AG10803 (cell line): ENCODE measurements at regions not wholly inside any gene's neighbourhood (a gene's known extent, or its start where the extent isn't known, plus 50 kb on each side); places are given as distances from the start of the nearest gene placed in this dataset.

Experiments
- DNase-seq: peaks from one replicate; pipeline ENCODE4 v3.0.0; 2010; ENCODE audit warnings: low read depth
- H3K4me3 ChIP-seq: 2 replicates; pipeline ENCODE4 v1.5.1; 2011; ENCODE audit warnings: mild to moderate bottlenecking, low read length, control low read depth
- CTCF ChIP-seq: conservative IDR thresholded peaks from 2 replicates; pipeline ENCODE4 v1.5.1; 2011; ENCODE audit warnings: mild to moderate bottlenecking, low read length, control low read depth, inconsistent platforms

DNA sequence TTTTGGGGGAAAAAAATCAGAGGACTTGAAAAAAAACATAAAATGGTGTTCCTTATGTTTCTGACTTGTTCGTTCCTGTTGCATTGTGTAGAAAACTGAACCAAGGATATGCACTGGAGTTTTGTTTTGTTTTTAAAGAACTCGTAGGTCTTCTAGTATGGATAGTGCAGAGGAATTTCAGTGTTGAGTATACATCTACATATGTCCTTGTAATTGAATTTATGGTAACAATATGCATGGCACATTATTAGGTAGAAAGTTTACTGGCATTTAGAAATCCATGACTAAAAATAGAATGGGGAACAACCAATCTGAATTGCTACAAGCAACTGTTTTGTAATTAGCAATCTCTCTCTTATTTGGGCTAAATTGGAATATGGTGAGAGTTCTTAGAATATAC lies 188.3 kb upstream of the ZRANB2 start:
- no peak for DNase-seq
- H3K4me3 ChIP-seq = no peak overlapping the region
- no peak for TF ChIP-seq CTCF

DNA sequence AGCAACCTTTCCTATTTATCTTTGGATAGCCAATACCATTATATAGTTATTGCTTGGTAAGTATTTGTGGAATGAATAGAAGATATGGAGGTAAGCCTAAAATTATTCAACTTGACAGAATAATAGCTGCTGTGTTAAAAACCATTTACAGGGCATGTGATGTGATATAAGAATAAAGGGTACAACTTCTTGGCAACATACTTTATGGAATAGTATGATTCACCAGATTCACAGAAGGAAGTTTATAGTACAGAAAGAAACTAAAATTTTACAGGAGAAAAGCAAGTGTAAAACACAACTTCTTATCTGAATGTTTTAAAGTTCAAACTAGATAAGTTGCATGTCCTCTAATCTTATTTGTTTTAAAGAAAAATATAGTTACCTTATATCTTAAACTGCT lies 186.4 kb upstream of the ZRANB2 start:
- no peak for DNase-seq
- TF ChIP-seq CTCF = no peak

GRCh38 chr1:71264039-71264438 lies 183.2 kb upstream of the ZRANB2 start:
- no peak overlapping the region for H3K4me3 ChIP-seq
- no peak for DNase-seq
- TF ChIP-seq CTCF = no peak

More for the DNA sequence above, 186.4 kb upstream of the ZRANB2 start:
- H3K4me3 ChIP-seq = no peak overlapping the region

- DNase-seq = no peak
- TF ChIP-seq CTCF = no peak
- no peak overlapping the region for H3K4me3 ChIP-seq
Measured at GRCh38 chr1:71262970-71263369, 182.1 kb upstream of the ZRANB2 start.

GRCh38 chr1:71252900-71253299 lies 172.1 kb upstream of the ZRANB2 start:
- no peak for DNase-seq
- no peak overlapping the region for H3K4me3 ChIP-seq
- TF ChIP-seq CTCF = no peak

GRCh38 chr1:71245246-71245645 lies 164.4 kb upstream of the ZRANB2 start:
- H3K4me3 ChIP-seq = no peak overlapping the region
- DNase-seq = no peak
- no peak for TF ChIP-seq CTCF

DNA sequence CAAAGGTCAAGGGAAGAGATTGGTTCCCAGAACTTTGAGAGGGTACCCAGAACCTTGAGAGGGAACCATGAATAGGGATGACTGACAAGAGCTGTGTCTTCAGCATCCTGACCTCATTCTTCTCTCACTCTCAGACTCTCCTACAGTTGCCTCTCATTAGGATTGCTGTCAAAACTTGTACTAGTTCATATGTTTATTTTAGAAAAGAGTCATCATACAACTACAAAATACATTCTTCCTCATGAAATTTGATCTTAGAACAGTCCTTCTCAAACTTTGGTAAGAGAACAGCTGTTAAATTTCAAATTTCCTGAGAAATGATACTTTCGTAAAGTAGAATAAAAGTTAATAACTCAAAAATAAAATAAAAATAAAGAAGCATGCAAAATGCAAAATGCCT lies 161.4 kb upstream of the ZRANB2 start:
- H3K4me3 ChIP-seq = no peak overlapping the region
- TF ChIP-seq CTCF = no peak
- no peak for DNase-seq
